Endothelial cell of hepatic sinusoid (primary cell): ENCODE measurements at regions not wholly inside any gene's neighbourhood (a gene's known extent, or its start where the extent isn't known, plus 50 kb on each side); places are given as distances from the start of the nearest gene placed in this dataset.
"Not testable (repeated sequence)": the region's sequence is repeated elsewhere in the genome, so short reads cannot be mapped to it uniquely, and the experiment has no call there.

Source experiments
- in situ Hi-C: cut with HindIII; loops from 2 replicates; pipeline ENCODE4 v1.10.0; 2017; ENCODE audit warnings: low sequenced_read_pairs

GRCh38 chr6:97779039-97779766, 496.2 kb upstream of the MMS22L start:
- in situ Hi-C loops, result not testable (repeated sequence)

DNA sequence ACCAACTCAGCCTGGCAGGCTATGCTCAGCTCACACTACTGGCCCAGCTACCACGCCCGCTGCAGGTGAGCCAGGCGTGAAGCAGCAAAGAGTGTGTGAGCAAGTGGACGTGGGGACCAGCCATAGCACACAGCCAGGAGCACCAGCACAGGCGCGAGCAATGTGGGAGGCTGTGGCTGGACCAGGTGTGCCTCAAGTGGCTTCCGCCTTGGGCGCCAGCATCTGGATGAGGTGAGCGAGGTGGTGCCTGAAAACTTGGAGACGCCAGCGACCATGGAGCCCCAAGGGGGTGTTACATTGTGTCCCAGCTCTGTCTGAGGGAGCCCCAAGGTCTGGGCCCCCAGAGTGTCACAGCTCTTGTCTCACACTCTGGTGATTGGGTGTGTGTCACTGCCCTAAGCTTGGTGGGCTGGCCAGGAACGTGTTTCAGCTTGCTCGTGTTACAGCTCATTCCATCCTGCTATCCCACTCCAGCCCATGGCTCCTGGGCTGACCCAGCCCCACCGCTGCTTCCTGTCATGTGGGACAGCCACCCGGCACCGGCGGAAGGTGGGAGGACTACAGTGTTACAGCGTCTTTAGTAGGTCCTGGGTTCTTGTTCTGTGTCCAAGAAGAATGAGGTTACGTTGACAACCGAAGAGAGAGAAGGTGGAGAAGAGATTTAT, 508.0 kb upstream of the MMS22L start:
- in situ Hi-C loops, result no loop called here

DNA sequence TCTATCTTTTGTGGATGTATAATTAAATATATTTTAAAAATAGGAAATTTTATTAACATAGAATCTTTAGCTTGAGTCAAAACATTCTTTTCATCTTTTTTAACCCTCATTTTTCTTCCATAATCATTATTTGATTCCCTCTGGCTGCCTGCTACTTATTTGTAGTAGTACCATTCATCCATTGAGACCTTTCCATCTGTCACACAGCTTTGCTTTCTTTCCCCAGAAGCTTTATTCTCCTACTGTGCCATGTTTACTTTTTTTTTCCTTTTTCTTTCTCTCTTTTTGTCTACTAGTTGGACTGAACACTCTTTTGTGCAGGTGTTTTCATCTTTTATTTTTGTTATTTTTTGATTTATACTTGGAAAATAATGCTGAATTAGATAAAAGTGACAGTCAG, 522.6 kb upstream of the MMS22L start:
- in situ Hi-C loops, result no loop called here

- in situ Hi-C loops, result no loop called here
Measured at GRCh38 chr6:97812940-97813339, 529.9 kb upstream of the MMS22L start.

DNA sequence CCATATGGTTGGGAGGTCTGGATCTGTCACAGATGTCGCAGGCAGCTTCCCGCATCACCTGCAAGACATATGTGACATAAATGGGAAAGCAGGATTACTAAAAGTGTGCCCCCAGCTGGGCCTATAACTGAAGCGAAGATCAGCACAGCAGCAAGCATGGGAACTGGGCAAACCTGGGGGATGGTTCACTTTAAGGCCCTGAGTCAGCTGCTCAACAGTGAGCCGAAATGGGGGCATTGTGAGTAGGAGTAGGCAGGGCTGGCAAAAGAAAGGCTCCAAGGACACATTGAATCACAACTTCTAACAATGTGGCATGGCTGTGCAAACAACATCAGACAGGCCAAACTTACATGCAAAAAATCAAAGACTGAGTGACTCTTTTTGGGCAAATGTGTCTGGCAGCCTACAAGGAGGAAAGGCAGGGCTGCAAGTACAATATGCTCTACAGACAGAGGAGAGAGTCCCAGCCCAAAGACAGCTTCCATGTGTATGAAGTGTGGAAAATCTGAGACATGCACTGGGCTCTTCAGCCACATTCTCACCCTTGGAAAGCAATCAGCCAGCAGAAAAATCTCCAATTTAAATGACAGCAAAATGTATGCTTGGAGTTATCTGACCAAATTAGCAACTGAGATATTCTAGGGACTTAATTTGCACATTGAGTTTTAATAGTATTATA, 531.0 kb upstream of the MMS22L start:
- in situ Hi-C loops, result no loop called here

GRCh38 chr6:97815301-97815812, 532.3 kb upstream of the MMS22L start:
- in situ Hi-C loops, result no loop called here

GRCh38 chr6:97816526-97816925, 533.5 kb upstream of the MMS22L start:
- in situ Hi-C loops, result no loop called here

- in situ Hi-C loops, result no loop called here
Measured at GRCh38 chr6:97819710-97820109, 536.7 kb upstream of the MMS22L start.

- in situ Hi-C loops, result no loop called here
Measured at GRCh38 chr6:97820400-97820799, 537.4 kb upstream of the MMS22L start.

- in situ Hi-C loops, result no loop called here
Measured at GRCh38 chr6:97822632-97823031, 539.6 kb upstream of the MMS22L start.

DNA sequence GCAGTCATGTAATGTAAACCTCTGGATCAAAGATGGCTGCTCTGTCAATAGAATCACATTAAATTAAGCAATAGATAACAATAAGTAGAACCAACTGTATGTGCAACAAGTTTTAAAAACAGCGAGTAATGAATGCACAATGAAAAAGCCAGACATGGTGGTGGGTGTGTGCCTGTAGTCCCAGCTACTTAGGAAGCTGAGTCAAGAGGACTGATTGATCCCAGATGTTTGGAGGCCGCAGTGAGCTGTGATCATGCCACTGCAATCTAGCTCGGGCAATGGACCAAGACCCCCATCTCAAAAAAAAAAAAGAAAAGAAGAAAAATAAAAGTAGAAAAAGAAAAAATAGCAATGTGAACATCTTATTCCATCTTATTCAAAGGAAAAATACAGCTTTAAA, 558.7 kb upstream of the MMS22L start:
- in situ Hi-C loops, result no loop called here

DNA sequence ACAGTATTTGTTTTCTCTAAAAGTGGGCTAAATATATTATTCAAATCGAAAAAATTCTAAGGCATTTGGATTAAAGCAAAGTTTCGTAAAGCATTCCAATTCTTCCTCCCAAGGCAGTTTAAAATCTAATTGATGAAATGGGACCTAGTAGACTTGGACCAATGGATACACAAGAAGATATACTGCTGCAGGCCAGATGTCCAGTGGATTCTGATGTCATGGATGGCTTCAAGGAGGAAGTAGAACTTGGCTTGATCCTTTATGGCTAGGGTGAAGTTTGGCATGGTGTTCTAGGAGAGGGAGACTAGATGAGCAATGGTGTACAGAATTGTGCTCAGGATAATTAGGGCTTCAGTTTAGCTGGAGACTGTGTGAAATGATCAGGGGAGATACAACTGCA, 559.5 kb upstream of the MMS22L start:
- in situ Hi-C loops, result no loop called here

- in situ Hi-C loops, result no loop called here
Measured at GRCh38 chr6:97849390-97849789, 566.4 kb upstream of the MMS22L start.

GRCh38 chr6:97850458-97851212, 567.6 kb upstream of the MMS22L start:
- in situ Hi-C loops, result no loop called here

DNA sequence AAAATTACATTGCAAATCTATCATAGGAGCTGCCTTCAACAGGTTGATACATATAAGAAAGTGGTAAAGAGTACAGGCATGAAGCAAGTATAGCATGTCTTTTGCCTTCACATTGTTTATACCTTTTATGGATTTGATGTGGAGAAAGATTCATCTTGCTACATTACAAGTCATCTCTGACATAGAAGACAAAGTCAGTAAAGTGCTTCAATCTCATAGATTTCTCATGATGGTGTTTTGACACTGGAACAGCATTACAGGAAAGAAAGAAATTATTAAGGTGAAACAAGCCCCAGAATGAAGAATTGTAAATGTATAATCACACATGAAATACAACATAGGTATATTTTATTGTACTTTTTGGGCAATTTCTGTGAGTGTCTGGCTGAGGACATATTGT, 580.7 kb upstream of the MMS22L start:
- in situ Hi-C loops, result no loop called here

DNA sequence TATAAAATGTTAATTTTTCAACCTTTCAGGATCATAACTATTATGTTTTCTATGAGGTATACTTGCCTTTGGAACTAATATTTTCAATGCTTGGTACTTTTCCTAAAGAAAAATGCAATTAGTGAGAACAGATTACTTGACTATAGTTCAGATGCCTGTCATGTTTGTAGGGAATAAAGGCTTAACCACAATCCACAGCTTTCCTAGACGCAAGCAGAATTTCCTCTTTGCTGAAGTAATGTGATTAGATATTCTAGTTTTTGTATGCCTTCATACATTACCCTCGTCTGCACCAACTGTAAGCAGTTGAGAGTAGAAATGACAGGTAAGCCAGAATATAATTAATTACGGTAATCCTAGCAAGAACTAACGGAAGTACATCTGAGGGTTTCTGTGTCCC, 581.4 kb upstream of the MMS22L start:
- in situ Hi-C loops, result no loop called here

DNA sequence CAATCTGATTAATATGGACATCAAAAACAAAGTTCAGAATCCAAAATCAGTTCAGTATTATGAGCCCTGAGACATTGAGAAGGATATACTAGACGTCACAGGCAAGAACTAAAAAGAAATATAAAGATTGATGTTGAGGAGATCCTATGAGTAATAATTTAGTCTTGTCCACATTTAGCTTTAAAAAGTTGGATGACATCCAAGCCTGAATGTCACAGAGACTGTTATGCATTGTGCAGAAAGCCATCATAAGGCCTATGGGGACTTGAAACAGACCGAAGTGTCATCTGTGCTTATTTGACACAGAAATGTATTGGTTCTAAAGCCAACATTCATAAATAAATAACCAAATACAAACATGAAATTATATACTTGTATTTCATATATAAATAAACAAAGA, 581.8 kb upstream of the MMS22L start:
- in situ Hi-C loops, result no loop called here

DNA sequence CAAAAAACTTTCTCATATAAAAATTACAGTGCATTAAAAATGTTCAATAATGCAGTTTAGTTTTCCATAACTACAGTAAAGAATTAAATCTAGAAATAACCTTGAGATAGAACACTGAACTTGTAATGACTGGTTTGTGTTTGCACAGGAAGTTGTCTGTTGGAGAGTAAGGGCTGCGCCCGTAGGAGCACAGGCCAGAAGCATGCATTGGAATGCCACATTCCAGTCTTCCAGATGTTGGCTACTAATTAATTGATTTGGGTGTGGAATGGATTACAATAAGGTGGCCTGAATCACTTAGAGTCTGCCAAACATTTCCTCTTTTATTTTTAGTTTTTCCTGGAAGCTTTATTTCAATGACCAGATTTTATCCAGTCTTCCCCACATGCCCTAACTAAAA, 582.6 kb upstream of the MMS22L start:
- in situ Hi-C loops, result no loop called here

GRCh38 chr6:97866616-97867015, 583.6 kb upstream of the MMS22L start:
- in situ Hi-C loops, result no loop called here

DNA sequence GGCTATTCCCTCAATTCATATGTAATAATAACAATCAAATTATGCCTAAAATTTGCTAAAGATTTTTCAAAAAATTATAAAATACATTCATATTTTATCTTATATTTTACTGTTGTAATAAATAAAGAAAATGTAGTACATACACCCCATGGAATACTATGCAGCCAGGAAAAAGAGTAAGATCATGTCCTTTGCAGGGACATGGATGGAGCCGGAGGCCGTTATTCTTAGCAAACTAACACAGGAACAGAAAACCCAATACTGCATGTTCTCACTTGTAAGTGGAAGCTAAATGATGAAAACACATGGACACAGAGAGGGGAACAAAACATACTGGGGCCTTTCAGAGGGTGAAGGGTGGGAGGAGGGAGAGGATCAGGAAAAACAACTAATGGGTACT, 584.2 kb upstream of the MMS22L start:
- in situ Hi-C loops, result no loop called here

DNA sequence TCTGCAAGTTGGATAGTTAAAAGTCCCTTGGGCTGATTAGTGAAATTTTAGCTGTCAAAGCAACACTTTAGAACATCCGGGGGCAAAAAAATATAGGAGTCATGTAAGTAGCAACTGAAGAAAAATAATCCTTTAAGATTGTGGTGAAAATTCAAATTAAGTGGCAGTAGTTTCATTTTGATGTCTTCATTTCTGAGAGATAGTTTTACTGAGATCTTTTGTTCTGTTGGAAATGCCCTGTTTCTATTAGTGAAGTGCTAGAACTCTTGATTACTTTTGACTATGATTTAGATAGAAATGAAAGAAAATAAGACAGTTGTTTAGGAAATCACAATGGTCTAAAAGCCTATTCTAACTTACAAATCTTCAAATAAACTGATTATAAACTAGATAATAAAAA, 587.3 kb upstream of the MMS22L start:
- in situ Hi-C loops, result no loop called here
